Neural progenitor cell (in vitro differentiated cells): ENCODE measurements at regions not wholly inside any gene's neighbourhood (a gene's known extent, or its start where the extent isn't known, plus 50 kb on each side); places are given as distances from the start of the nearest gene placed in this dataset.

Experiments
- EZH2 ChIP-seq: fragments of 200-600 bp; sonication (generic); IDR thresholded peaks from 2 replicates; pipeline ENCODE4 v1.6.1; 2017; ENCODE audit warnings: antibody characterized with exemption, mild to moderate bottlenecking, moderate library complexity
- EZH2phosphoT487 ChIP-seq: fragments of 200-600 bp; sonication (generic); IDR thresholded peaks from 2 replicates; pipeline ENCODE4 v1.6.1; 2017; ENCODE audit warnings: antibody characterized with exemption
- TF ChIP-seq, protein P1 (sequence below): fragments of 200-600 bp; sonication (generic); IDR thresholded peaks from 2 replicates; pipeline ENCODE4 v1.5.1; 2017; ENCODE audit warnings: antibody characterized with exemption, mild to moderate bottlenecking

DNA sequence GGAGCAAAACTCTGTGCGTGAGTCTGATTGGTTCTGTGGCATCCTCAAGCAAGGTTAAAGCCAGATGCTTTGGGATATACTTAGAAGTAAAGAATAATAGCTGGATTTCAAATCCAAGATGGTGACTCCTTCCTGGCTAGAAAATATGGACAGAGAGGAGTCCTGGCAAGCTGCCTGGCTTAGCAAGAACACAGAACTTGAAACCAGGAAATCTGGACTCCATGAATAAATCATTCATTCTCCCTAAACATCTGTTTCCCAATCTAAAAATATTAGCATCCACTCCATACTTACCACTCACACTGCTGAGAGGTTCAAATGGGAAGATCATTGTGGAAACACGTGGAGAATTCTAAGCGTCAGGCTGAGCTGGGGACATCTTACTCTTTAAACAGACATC is 1074.1 kb upstream of the AUTS2 start:
- TF ChIP-seq, protein P1, sequence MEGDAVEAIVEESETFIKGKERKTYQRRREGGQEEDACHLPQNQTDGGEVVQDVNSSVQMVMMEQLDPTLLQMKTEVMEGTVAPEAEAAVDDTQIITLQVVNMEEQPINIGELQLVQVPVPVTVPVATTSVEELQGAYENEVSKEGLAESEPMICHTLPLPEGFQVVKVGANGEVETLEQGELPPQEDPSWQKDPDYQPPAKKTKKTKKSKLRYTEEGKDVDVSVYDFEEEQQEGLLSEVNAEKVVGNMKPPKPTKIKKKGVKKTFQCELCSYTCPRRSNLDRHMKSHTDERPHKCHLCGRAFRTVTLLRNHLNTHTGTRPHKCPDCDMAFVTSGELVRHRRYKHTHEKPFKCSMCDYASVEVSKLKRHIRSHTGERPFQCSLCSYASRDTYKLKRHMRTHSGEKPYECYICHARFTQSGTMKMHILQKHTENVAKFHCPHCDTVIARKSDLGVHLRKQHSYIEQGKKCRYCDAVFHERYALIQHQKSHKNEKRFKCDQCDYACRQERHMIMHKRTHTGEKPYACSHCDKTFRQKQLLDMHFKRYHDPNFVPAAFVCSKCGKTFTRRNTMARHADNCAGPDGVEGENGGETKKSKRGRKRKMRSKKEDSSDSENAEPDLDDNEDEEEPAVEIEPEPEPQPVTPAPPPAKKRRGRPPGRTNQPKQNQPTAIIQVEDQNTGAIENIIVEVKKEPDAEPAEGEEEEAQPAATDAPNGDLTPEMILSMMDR: no peak
- TF ChIP-seq EZH2 (no peak), EZH2phosphoT487 (no peak)
